ENCODE measurements at regions not wholly inside any gene's neighbourhood (a gene's known extent, or its start where the extent isn't known, plus 50 kb on each side); places are given as distances from the start of the nearest gene placed in this dataset.

DNA sequence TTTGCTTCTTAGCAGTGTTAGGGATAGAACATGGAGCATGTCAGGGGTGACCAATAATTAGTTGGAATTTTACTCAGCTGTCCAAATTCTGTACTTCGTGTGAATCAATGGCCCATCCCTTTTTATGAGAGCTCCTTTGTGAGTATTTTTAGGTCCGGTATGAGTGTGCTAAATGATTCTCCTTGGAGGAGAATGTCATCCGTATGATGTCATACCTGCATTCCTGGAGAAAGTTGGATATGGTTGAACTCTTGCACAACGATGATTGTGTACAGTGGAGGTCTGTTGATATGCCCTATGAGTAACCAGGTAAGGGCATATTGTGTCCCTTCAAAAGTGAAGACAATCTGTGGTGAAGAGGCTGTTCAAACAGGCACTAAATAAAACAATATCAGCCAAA, 400.8 kb downstream of the GXYLT1 start:
- Histone ChIP-seq H3K9ac (ENCODE audit: insufficient read length) (no peak overlapping the region), H3K4me3 (no peak overlapping the region), H3K9me3 (ENCODE audit: low read depth, low read length) (no peaks in the 10 kb centered on the region), H3K27ac (no peak overlapping the region), H3K36me3 (ENCODE audit: insufficient read depth, low read length) (no peaks in the 10 kb centered on the region)
- no peak for TF ChIP-seq POLR2AphosphoS5 (IDR thresholded peaks at IDR 0.05; ENCODE audit: borderline replicate concordance, low read depth, low read length)
- no peak for TF ChIP-seq EZH2 (IDR thresholded peaks at IDR 0.05)
- TF ChIP-seq FOXP2 (optimal IDR thresholded peaks at IDR 0.05; ENCODE audit: control extremely low read depth, extremely low read length, insufficient read depth) = no peak
- DNase-seq (ENCODE audit: low read depth, low spot score) = no peak

GRCh38 chr12:41739066-41739465, 405.6 kb downstream of the GXYLT1 start:
- no peak overlapping the region for H3K4me3 ChIP-seq
- no peaks in the 10 kb centered on the region for H3K9me3 ChIP-seq (ENCODE audit: low read depth, low read length)
- no peaks in the 10 kb centered on the region for H3K36me3 ChIP-seq (ENCODE audit: insufficient read depth, low read length)
- no peak overlapping the region for H3K9ac ChIP-seq (ENCODE audit: insufficient read length)
- TF ChIP-seq POLR2AphosphoS5 (IDR thresholded peaks at IDR 0.05; ENCODE audit: borderline replicate concordance, low read depth, low read length) (no peak), EZH2 (IDR thresholded peaks at IDR 0.05) (no peak), FOXP2 (optimal IDR thresholded peaks at IDR 0.05; ENCODE audit: control extremely low read depth, extremely low read length, insufficient read depth) (no peak)
- DNase-seq (ENCODE audit: low read depth, low spot score) = no peak
- H3K27ac ChIP-seq = no peak overlapping the region

GRCh38 chr12:41737423-41737822, 407.3 kb downstream of the GXYLT1 start:
- Histone ChIP-seq H3K27ac (no peak overlapping the region), H3K9ac (ENCODE audit: insufficient read length) (no peak overlapping the region), H3K36me3 (ENCODE audit: insufficient read depth, low read length) (no peaks in the 10 kb centered on the region), H3K9me3 (ENCODE audit: low read depth, low read length) (no peaks in the 10 kb centered on the region), H3K4me3 (no peak overlapping the region)
- no peak for TF ChIP-seq EZH2 (IDR thresholded peaks at IDR 0.05)
- TF ChIP-seq FOXP2 (optimal IDR thresholded peaks at IDR 0.05; ENCODE audit: control extremely low read depth, extremely low read length, insufficient read depth) = no peak
- no peak for TF ChIP-seq POLR2AphosphoS5 (IDR thresholded peaks at IDR 0.05; ENCODE audit: borderline replicate concordance, low read depth, low read length)
- no peak for DNase-seq (ENCODE audit: low read depth, low spot score)

GRCh38 chr12:41736436-41736835, 408.2 kb downstream of the GXYLT1 start:
- H3K36me3 ChIP-seq (ENCODE audit: insufficient read depth, low read length) = no peaks in the 10 kb centered on the region
- H3K9ac ChIP-seq (ENCODE audit: insufficient read length) = no peak overlapping the region
- no peaks in the 10 kb centered on the region for H3K9me3 ChIP-seq (ENCODE audit: low read depth, low read length)
- no peak for DNase-seq (ENCODE audit: low read depth, low spot score)
- TF ChIP-seq EZH2 (IDR thresholded peaks at IDR 0.05) (no peak), POLR2AphosphoS5 (IDR thresholded peaks at IDR 0.05; ENCODE audit: borderline replicate concordance, low read depth, low read length) (no peak), FOXP2 (optimal IDR thresholded peaks at IDR 0.05; ENCODE audit: control extremely low read depth, extremely low read length, insufficient read depth) (no peak)
- no peak overlapping the region for H3K4me3 ChIP-seq
- no peak overlapping the region for H3K27ac ChIP-seq

- no peak for TF ChIP-seq FOXP2 (optimal IDR thresholded peaks at IDR 0.05; ENCODE audit: control extremely low read depth, extremely low read length, insufficient read depth)
- no peak for TF ChIP-seq POLR2AphosphoS5 (IDR thresholded peaks at IDR 0.05; ENCODE audit: borderline replicate concordance, low read depth, low read length)
- no peak for TF ChIP-seq EZH2 (IDR thresholded peaks at IDR 0.05)
Measured at GRCh38 chr12:41731691-41732090, 413.0 kb downstream of the GXYLT1 start.

GRCh38 chr12:41731061-41731460, 413.6 kb downstream of the GXYLT1 start:
- Histone ChIP-seq H3K27ac (no peak overlapping the region), H3K9me3 (ENCODE audit: low read depth, low read length) (no peaks in the 10 kb centered on the region), H3K9ac (ENCODE audit: insufficient read length) (no peak overlapping the region), H3K36me3 (ENCODE audit: insufficient read depth, low read length) (no peaks in the 10 kb centered on the region), H3K4me3 (no peak overlapping the region)
- no peak for DNase-seq (ENCODE audit: low read depth, low spot score)
- TF ChIP-seq EZH2 (IDR thresholded peaks at IDR 0.05) (no peak), FOXP2 (optimal IDR thresholded peaks at IDR 0.05; ENCODE audit: control extremely low read depth, extremely low read length, insufficient read depth) (no peak), POLR2AphosphoS5 (IDR thresholded peaks at IDR 0.05; ENCODE audit: borderline replicate concordance, low read depth, low read length) (no peak)

More at GRCh38 chr12:41731691-41732090, 413.0 kb downstream of the GXYLT1 start:
- no peaks in the 10 kb centered on the region for H3K36me3 ChIP-seq (ENCODE audit: insufficient read depth, low read length)
- H3K27ac ChIP-seq = no peak overlapping the region
- DNase-seq (ENCODE audit: low read depth, low spot score) = no peak
- no peaks in the 10 kb centered on the region for H3K9me3 ChIP-seq (ENCODE audit: low read depth, low read length)
- no peak overlapping the region for H3K4me3 ChIP-seq
- no peak overlapping the region for H3K9ac ChIP-seq (ENCODE audit: insufficient read length)

DNA sequence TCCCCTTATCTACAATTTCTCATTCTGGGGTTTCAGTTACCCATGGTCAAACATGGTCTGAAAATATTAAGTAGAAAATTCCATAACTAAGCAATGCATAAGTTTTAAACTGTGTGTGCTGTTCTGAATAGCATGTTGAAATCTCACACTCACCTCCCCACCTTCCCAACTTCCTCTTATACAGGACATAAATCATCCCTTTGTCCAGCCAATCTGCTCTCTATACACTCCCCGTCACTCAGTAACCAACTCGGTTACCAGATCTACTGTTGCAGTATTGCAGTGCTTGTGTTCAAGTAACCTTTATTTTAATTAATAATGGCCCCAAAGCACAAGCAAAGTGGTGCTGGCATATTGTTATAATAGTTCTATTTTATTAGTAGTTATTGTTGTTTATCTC, 420.5 kb downstream of the GXYLT1 start:
- TF ChIP-seq EZH2 (IDR thresholded peaks at IDR 0.05) = no peak
- no peak for TF ChIP-seq POLR2AphosphoS5 (IDR thresholded peaks at IDR 0.05; ENCODE audit: borderline replicate concordance, low read depth, low read length)
- TF ChIP-seq FOXP2 (optimal IDR thresholded peaks at IDR 0.05; ENCODE audit: control extremely low read depth, extremely low read length, insufficient read depth) = no peak
- H3K27ac ChIP-seq = no peak overlapping the region
- H3K9ac ChIP-seq (ENCODE audit: insufficient read length) = no peak overlapping the region
- no peak overlapping the region for H3K4me3 ChIP-seq
- DNase-seq (ENCODE audit: low read depth, low spot score) = no peak
- no peaks in the 10 kb centered on the region for H3K36me3 ChIP-seq (ENCODE audit: insufficient read depth, low read length)
- H3K9me3 ChIP-seq (ENCODE audit: low read depth, low read length) = no peaks in the 10 kb centered on the region

DNA sequence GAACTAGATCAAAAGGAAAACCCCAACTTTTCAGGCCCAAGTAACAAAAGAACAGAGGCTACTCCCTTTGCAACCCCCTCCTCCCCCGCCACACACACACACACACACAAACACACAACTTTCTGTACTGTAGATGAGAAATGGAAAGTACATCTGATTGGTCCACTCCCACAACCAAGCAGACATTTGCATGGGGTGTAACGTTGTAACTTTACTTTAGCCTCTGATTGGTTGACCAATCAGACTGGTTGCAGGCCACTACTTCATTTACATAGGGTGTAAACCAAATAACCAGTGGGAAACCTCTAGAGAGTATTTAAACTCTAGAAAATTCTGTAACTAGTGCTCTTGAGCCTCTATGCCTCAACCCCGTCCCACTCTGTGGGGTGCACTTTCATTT, 425.5 kb downstream of the GXYLT1 start:
- H3K9ac ChIP-seq (ENCODE audit: insufficient read length) = no peak overlapping the region
- no peak for DNase-seq (ENCODE audit: low read depth, low spot score)
- no peak overlapping the region for H3K27ac ChIP-seq
- H3K4me3 ChIP-seq = no peak overlapping the region
- TF ChIP-seq POLR2AphosphoS5 (IDR thresholded peaks at IDR 0.05; ENCODE audit: borderline replicate concordance, low read depth, low read length) = no peak
- TF ChIP-seq FOXP2 (optimal IDR thresholded peaks at IDR 0.05; ENCODE audit: control extremely low read depth, extremely low read length, insufficient read depth) = no peak
- H3K36me3 ChIP-seq (ENCODE audit: insufficient read depth, low read length) = no peaks in the 10 kb centered on the region
- no peaks in the 10 kb centered on the region for H3K9me3 ChIP-seq (ENCODE audit: low read depth, low read length)

- Histone ChIP-seq H3K36me3 (ENCODE audit: insufficient read depth, low read length) (no peaks in the 10 kb centered on the region), H3K4me3 (no peak overlapping the region), H3K9me3 (ENCODE audit: low read depth, low read length) (no peaks in the 10 kb centered on the region), H3K9ac (ENCODE audit: insufficient read length) (no peak overlapping the region), H3K27ac (no peak overlapping the region)
- no peak for TF ChIP-seq FOXP2 (optimal IDR thresholded peaks at IDR 0.05; ENCODE audit: control extremely low read depth, extremely low read length, insufficient read depth)
- no peak for TF ChIP-seq EZH2 (IDR thresholded peaks at IDR 0.05)
- no peak for TF ChIP-seq POLR2AphosphoS5 (IDR thresholded peaks at IDR 0.05; ENCODE audit: borderline replicate concordance, low read depth, low read length)
- no peak for DNase-seq (ENCODE audit: low read depth, low spot score)
Measured at GRCh38 chr12:41715256-41715655, 429.4 kb downstream of the GXYLT1 start.

Data from SK-N-MC (cell line).